ENCODE measurements at regions not wholly inside any gene's neighbourhood (a gene's known extent, or its start where the extent isn't known, plus 50 kb on each side); places are given as distances from the start of the nearest gene placed in this dataset.

GRCh38 chr10:59104186-59104585 lies 72.3 kb upstream of the PHYHIPL start:
- H3K9ac ChIP-seq (ENCODE audit: low read length) = no peak overlapping the region
- H3K4me2 ChIP-seq (ENCODE audit: low read length) = no peak overlapping the region
- H3K36me3 ChIP-seq (ENCODE audit: insufficient read depth, low read length) = no peaks in the 10 kb centered on the region
- H3F3A ChIP-seq (ENCODE audit: insufficient read depth, low read length, poor library complexity, severe bottlenecking) = no peaks in the 10 kb centered on the region
- no peak for TF ChIP-seq EZH2 (IDR thresholded peaks at IDR 0.05; ENCODE audit: borderline replicate concordance, insufficient read depth, low read length, poor library complexity, severe bottlenecking)
- no peak for TF ChIP-seq TAF1 (IDR thresholded peaks at IDR 0.05; ENCODE audit: low read depth)
- no peak for TF ChIP-seq POLR2AphosphoS5 (IDR thresholded peaks at IDR 0.05)
- no peak for TF ChIP-seq EP300 (conservative IDR thresholded peaks at IDR 0.05; ENCODE audit: poor library complexity, severe bottlenecking)
- TF ChIP-seq MXI1 (conservative IDR thresholded peaks at IDR 0.05; ENCODE audit: poor library complexity, severe bottlenecking) = no peak
- no peak for TF ChIP-seq RAD21 (conservative IDR thresholded peaks at IDR 0.05)
- TF ChIP-seq, protein P1, sequence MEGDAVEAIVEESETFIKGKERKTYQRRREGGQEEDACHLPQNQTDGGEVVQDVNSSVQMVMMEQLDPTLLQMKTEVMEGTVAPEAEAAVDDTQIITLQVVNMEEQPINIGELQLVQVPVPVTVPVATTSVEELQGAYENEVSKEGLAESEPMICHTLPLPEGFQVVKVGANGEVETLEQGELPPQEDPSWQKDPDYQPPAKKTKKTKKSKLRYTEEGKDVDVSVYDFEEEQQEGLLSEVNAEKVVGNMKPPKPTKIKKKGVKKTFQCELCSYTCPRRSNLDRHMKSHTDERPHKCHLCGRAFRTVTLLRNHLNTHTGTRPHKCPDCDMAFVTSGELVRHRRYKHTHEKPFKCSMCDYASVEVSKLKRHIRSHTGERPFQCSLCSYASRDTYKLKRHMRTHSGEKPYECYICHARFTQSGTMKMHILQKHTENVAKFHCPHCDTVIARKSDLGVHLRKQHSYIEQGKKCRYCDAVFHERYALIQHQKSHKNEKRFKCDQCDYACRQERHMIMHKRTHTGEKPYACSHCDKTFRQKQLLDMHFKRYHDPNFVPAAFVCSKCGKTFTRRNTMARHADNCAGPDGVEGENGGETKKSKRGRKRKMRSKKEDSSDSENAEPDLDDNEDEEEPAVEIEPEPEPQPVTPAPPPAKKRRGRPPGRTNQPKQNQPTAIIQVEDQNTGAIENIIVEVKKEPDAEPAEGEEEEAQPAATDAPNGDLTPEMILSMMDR (IDR thresholded peaks at IDR 0.05; ENCODE audit: poor library complexity, severe bottlenecking) = no peak
- no peak for TF ChIP-seq SMC3 (conservative IDR thresholded peaks at IDR 0.05; ENCODE audit: poor library complexity)
- TF ChIP-seq, protein P2, sequence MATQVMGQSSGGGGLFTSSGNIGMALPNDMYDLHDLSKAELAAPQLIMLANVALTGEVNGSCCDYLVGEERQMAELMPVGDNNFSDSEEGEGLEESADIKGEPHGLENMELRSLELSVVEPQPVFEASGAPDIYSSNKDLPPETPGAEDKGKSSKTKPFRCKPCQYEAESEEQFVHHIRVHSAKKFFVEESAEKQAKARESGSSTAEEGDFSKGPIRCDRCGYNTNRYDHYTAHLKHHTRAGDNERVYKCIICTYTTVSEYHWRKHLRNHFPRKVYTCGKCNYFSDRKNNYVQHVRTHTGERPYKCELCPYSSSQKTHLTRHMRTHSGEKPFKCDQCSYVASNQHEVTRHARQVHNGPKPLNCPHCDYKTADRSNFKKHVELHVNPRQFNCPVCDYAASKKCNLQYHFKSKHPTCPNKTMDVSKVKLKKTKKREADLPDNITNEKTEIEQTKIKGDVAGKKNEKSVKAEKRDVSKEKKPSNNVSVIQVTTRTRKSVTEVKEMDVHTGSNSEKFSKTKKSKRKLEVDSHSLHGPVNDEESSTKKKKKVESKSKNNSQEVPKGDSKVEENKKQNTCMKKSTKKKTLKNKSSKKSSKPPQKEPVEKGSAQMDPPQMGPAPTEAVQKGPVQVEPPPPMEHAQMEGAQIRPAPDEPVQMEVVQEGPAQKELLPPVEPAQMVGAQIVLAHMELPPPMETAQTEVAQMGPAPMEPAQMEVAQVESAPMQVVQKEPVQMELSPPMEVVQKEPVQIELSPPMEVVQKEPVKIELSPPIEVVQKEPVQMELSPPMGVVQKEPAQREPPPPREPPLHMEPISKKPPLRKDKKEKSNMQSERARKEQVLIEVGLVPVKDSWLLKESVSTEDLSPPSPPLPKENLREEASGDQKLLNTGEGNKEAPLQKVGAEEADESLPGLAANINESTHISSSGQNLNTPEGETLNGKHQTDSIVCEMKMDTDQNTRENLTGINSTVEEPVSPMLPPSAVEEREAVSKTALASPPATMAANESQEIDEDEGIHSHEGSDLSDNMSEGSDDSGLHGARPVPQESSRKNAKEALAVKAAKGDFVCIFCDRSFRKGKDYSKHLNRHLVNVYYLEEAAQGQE (IDR thresholded peaks at IDR 0.05; ENCODE audit: borderline replicate concordance) = no peak
- no peak overlapping the region for H2AFZ ChIP-seq (ENCODE audit: low read depth, low read length)
- H4K20me1 ChIP-seq (ENCODE audit: insufficient read depth) = no peaks in the 10 kb centered on the region
- H3K27me3 ChIP-seq (ENCODE audit: insufficient read depth, low read depth, low read length) = no peaks in the 10 kb centered on the region
- no peak overlapping the region for H3K27ac ChIP-seq (ENCODE audit: low read length)
- no peak overlapping the region for H3K4me3 ChIP-seq (ENCODE audit: low read length)
- no peaks in the 10 kb centered on the region for H3K9me3 ChIP-seq (ENCODE audit: low read length)
- H3K9me2 ChIP-seq (ENCODE audit: insufficient read depth, low read length) = no peaks in the 10 kb centered on the region
- H3K79me2 ChIP-seq (replicated peaks; ENCODE audit: insufficient read depth, low read length) = no peaks in the 10 kb centered on the region

DNA sequence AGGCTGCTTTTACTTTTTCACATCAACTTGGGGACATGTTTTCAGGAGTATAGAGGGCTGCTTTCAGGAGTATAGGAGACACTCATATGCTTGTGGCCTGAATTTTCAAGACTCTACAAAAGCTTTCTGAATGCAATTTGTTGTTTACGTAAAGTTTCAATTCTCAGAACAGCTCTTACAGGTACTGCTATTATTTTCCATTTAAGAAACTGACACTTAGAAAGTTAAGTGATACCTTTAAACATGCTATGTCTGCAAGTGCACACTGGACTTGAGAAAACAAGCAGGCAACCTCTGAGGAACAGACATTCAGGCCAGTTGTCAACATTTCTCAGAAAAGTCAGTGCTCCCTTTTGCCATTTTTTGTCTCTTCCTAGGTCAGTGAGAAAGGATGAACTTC lies 70.0 kb upstream of the PHYHIPL start:
- no peaks in the 10 kb centered on the region for H3K9me2 ChIP-seq (ENCODE audit: insufficient read depth, low read length)
- H3K36me3 ChIP-seq (ENCODE audit: insufficient read depth, low read length) = no peaks in the 10 kb centered on the region
- H3K27ac ChIP-seq (ENCODE audit: low read length) = no peak overlapping the region
- H3K27me3 ChIP-seq (ENCODE audit: insufficient read depth, low read depth, low read length) = no peaks in the 10 kb centered on the region
- H2AFZ ChIP-seq (ENCODE audit: low read depth, low read length) = no peak overlapping the region
- H3K4me3 ChIP-seq (ENCODE audit: low read length) = no peak overlapping the region
- no peak overlapping the region for H3K9ac ChIP-seq (ENCODE audit: low read length)
- H3F3A ChIP-seq (ENCODE audit: insufficient read depth, low read length, poor library complexity, severe bottlenecking) = no peaks in the 10 kb centered on the region
- H3K4me2 ChIP-seq (ENCODE audit: low read length) = no peak overlapping the region
- no peaks in the 10 kb centered on the region for H3K79me2 ChIP-seq (replicated peaks; ENCODE audit: insufficient read depth, low read length)
- H4K20me1 ChIP-seq (ENCODE audit: insufficient read depth) = no peaks in the 10 kb centered on the region
- H3K9me3 ChIP-seq (ENCODE audit: low read length) = no peaks in the 10 kb centered on the region
- TF ChIP-seq MXI1 (conservative IDR thresholded peaks at IDR 0.05; ENCODE audit: poor library complexity, severe bottlenecking) (no peak), TAF1 (IDR thresholded peaks at IDR 0.05; ENCODE audit: low read depth) (no peak), RAD21 (conservative IDR thresholded peaks at IDR 0.05) (no peak), EZH2 (IDR thresholded peaks at IDR 0.05; ENCODE audit: borderline replicate concordance, insufficient read depth, low read length, poor library complexity, severe bottlenecking) (no peak), EP300 (conservative IDR thresholded peaks at IDR 0.05; ENCODE audit: poor library complexity, severe bottlenecking) (no peak), POLR2AphosphoS5 (IDR thresholded peaks at IDR 0.05) (no peak), SMC3 (conservative IDR thresholded peaks at IDR 0.05; ENCODE audit: poor library complexity) (no peak)
- TF ChIP-seq, protein P1 (IDR thresholded peaks at IDR 0.05; ENCODE audit: poor library complexity, severe bottlenecking) = no peak
- TF ChIP-seq, protein P2 (IDR thresholded peaks at IDR 0.05; ENCODE audit: borderline replicate concordance) = no peak
